Panc1 (cell line): ENCODE measurements at regions not wholly inside any gene's neighbourhood (a gene's known extent, or its start where the extent isn't known, plus 50 kb on each side); places are given as distances from the start of the nearest gene placed in this dataset.

Source experiments
- ATAC-seq: fragments of 200-7000 bp; cut with Tn5 transposase; 2 replicates; pipeline ENCODE4 v1.9.1; 2020; ENCODE audit warnings: mild to moderate bottlenecking, moderate library complexity
- BruUV-seq: library from RNA; stranded (reverse); fragments of 400-500 nt; replicated peaks from 2 replicates; lab custom pipeline; 2021; lab: Mats Ljungman, UMichigan
- CTCF ChIA-PET: fragments of 300-600 bp; sonication (Branson Sonifier 250); formaldehyde crosslinking; loops from one replicate; lab custom pipeline; 2022; ENCODE audit warnings: antibody characterized with exemption; lab: Charles Lee
- POLR2A ChIA-PET: fragments of 300-600 bp; sonication (Branson Sonifier 250); formaldehyde crosslinking; loops from one replicate; lab custom pipeline; 2022; ENCODE audit warnings: antibody characterized with exemption; lab: Charles Lee
- DNase-seq: peaks from one replicate; pipeline ENCODE4 v3.0.0-alpha.2; 2010; ENCODE audit warnings: low read depth, low spot score
- H3K27ac ChIP-seq: 2 replicates; pipeline ENCODE4 v1.5.1; 2011; ENCODE audit warnings: mild to moderate bottlenecking, low read length, inconsistent platforms
- H3K27me3 ChIP-seq: fragments of 200-500 bp; sonication (Bioruptor generic); 2 replicates; pipeline ENCODE4 v1.6.0; 2014; ENCODE audit warnings: low read length, inconsistent platforms; ENCODE audit not compliant: control insufficient read depth, insufficient read depth
- H3K36me3 ChIP-seq: fragments of 200-500 bp; sonication (Bioruptor generic); 2 replicates; pipeline ENCODE4 v1.5.1; 2014; ENCODE audit warnings: inconsistent platforms, mild to moderate bottlenecking, low read length, moderate library complexity; ENCODE audit not compliant: control insufficient read depth, insufficient read depth
- H3K4me1 ChIP-seq: 2 replicates; pipeline ENCODE4 v1.5.1; 2011; ENCODE audit warnings: inconsistent platforms, mild to moderate bottlenecking, low read length, moderate library complexity; ENCODE audit not compliant: control insufficient read depth, insufficient read depth
- H3K4me3 ChIP-seq, 2 experiments: 2 replicates each; pipeline ENCODE4 v1.5.1; 2011 to 2012; ENCODE audit warnings: low read depth in 2 of 2, low read length in 2 of 2, mild to moderate bottlenecking in 2 of 2, inconsistent platforms in 1 of 2, moderate library complexity in 1 of 2
- H3K9me3 ChIP-seq: fragments of 200-500 bp; sonication (Bioruptor generic); 2 replicates; pipeline ENCODE4 v1.5.1; 2014; ENCODE audit warnings: low read depth, mild to moderate bottlenecking, inconsistent platforms, low read length, moderate library complexity; ENCODE audit not compliant: control insufficient read depth, insufficient read depth
- POLR2AphosphoS5 ChIP-seq: IDR thresholded peaks from 2 replicates; pipeline ENCODE4 v1.6.1; 2012; ENCODE audit warnings: mild to moderate bottlenecking, low read depth, low read length, moderate library complexity
- SIN3A ChIP-seq: IDR thresholded peaks from 2 replicates; pipeline ENCODE4 v1.6.1; 2012; ENCODE audit warnings: low read depth, mild to moderate bottlenecking, low read length, moderate library complexity, borderline replicate concordance; ENCODE audit not compliant: insufficient read depth
- TCF7L2 ChIP-seq: IDR thresholded peaks from 2 replicates; pipeline ENCODE4 v1.6.1; 2011; ENCODE audit warnings: mild to moderate bottlenecking, low read depth, low read length, inconsistent platforms
- in situ Hi-C: cut with HindIII; loops from 2 replicates; pipeline ENCODE4 v1.10.0; 2016; ENCODE audit warnings: low sequenced_read_pairs, low pct_unique_long_range_greater_than_20kb
- intact Hi-C: fragments of 100-400 bp; cut with micrococcal nuclease; formaldehyde crosslinking; loops from one replicate; pipeline ENCODE4 v1.10.0; 2022; ENCODE audit not compliant: unreplicated experiment
- TF ChIP-seq, protein P1 (sequence below): fragments of 450-650 bp; IDR thresholded peaks from 2 replicates; pipeline ENCODE4 v1.5.1; 2017; ENCODE audit warnings: mild to moderate bottlenecking
- TF ChIP-seq, protein P2 (sequence below), 2 experiments: IDR thresholded peaks; 2 replicates each; pipeline ENCODE4 v1.6.1; 2011 to 2012; ENCODE audit warnings: low read depth in 2 of 2, control low read depth in 1 of 2, low read length in 1 of 2, mild to moderate bottlenecking in 1 of 2, moderate library complexity in 1 of 2; ENCODE audit not compliant: insufficient read depth in 1 of 2

DNA sequence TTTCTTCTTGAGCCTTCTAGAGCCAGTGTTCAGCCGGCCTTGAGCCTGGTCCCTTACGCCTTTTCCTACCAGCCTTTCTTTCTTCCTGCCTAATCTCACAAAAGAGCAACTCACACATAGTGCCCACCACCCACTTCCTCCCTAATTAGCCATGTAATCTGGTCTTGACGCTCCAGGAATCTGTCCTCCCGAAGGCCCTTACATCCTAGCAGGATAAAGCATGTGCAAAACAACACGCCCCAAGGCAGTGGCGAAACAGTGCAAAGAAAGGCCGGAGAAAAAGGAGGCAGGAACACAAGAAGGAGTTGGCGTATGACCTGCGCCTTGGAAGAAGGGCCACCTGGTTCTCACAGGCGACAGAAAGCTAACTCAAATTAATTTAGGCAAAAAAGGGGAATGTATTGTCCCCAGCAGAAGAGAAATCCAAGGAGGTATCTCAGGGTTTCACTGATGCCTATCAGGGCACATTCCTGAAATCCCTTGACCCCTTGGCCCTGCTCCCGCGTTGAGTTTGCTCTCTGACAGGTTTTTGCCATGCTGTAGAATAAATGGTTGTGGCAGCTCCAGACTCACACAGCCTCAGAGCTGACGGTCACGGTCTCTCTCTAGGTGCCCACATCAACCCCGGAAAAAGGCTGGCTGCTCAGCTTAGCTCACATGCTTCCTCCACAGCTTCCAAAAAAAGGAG is 79.0 kb downstream of the ZNF281 start:
- DNase-seq (no peak), ATAC-seq (no peak)
- H3K9me3 ChIP-seq = no peaks in the 10 kb centered on the region
- in situ Hi-C loops (no loop called here), intact Hi-C loops (no loop called here)
- no TSS peak for BruUV-seq
- TF ChIP-seq POLR2AphosphoS5 = no peak
- no peak for TF ChIP-seq SIN3A
- TF ChIP-seq, protein P1, sequence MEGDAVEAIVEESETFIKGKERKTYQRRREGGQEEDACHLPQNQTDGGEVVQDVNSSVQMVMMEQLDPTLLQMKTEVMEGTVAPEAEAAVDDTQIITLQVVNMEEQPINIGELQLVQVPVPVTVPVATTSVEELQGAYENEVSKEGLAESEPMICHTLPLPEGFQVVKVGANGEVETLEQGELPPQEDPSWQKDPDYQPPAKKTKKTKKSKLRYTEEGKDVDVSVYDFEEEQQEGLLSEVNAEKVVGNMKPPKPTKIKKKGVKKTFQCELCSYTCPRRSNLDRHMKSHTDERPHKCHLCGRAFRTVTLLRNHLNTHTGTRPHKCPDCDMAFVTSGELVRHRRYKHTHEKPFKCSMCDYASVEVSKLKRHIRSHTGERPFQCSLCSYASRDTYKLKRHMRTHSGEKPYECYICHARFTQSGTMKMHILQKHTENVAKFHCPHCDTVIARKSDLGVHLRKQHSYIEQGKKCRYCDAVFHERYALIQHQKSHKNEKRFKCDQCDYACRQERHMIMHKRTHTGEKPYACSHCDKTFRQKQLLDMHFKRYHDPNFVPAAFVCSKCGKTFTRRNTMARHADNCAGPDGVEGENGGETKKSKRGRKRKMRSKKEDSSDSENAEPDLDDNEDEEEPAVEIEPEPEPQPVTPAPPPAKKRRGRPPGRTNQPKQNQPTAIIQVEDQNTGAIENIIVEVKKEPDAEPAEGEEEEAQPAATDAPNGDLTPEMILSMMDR = no peak
- no peak for TF ChIP-seq TCF7L2
- TF ChIP-seq, protein P2, sequence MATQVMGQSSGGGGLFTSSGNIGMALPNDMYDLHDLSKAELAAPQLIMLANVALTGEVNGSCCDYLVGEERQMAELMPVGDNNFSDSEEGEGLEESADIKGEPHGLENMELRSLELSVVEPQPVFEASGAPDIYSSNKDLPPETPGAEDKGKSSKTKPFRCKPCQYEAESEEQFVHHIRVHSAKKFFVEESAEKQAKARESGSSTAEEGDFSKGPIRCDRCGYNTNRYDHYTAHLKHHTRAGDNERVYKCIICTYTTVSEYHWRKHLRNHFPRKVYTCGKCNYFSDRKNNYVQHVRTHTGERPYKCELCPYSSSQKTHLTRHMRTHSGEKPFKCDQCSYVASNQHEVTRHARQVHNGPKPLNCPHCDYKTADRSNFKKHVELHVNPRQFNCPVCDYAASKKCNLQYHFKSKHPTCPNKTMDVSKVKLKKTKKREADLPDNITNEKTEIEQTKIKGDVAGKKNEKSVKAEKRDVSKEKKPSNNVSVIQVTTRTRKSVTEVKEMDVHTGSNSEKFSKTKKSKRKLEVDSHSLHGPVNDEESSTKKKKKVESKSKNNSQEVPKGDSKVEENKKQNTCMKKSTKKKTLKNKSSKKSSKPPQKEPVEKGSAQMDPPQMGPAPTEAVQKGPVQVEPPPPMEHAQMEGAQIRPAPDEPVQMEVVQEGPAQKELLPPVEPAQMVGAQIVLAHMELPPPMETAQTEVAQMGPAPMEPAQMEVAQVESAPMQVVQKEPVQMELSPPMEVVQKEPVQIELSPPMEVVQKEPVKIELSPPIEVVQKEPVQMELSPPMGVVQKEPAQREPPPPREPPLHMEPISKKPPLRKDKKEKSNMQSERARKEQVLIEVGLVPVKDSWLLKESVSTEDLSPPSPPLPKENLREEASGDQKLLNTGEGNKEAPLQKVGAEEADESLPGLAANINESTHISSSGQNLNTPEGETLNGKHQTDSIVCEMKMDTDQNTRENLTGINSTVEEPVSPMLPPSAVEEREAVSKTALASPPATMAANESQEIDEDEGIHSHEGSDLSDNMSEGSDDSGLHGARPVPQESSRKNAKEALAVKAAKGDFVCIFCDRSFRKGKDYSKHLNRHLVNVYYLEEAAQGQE (IDR thresholded peaks at IDR 0.05; ENCODE audit: insufficient read depth in 1 of 2, low read depth in 2 of 2, low read length in 1 of 2) = no peak
- no peak overlapping the region for H3K27ac ChIP-seq
- CTCF ChIA-PET = no interaction called here
- H3K36me3 ChIP-seq = no peaks in the 10 kb centered on the region
- H3K4me3 ChIP-seq = no peak overlapping the region
- H3K27me3 ChIP-seq = no peaks in the 10 kb centered on the region
- H3K4me1 ChIP-seq = no peaks in the 10 kb centered on the region; the same call in 1 of the 2 replicates
- POLR2A ChIA-PET = no interaction called here

DNA sequence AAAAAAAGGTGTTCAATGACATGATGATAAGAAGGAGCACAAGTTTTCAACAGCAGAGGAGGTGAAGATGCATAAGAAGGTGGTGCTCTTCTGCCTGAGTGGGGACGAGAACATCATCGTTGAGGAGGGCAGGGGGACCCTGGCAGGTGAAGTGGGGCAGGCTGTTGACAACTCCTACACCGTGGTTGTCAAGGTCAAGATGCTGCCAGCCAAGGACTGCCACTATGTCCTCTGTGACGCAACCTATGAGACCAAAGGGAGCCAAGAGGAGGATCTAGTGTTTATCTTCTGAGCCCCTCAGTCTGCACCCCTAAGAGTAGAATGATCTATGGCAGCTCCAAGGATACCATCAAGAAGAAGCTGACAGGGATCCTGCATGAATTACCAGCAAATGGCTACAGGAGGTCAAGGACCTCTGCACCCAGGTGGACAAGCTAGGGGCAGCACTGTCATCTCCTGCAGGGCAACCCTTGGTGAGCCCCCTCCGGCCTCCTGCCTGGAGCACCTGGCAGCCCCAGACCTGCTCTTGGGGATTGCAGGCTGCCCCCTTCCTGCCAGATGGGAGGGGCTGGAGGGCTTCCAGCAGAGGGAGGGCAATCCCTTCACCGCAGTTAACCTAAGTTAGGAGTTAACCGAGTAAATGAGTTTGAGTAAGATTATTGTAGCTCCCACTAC is 80.5 kb downstream of the ZNF281 start:
- intact Hi-C loops (no loop called here), in situ Hi-C loops (no loop called here)
- Histone ChIP-seq H3K4me3 (no peak overlapping the region), H3K36me3 (no peaks in the 10 kb centered on the region), H3K4me1 (no peaks in the 10 kb centered on the region), H3K27me3 (no peaks in the 10 kb centered on the region), H3K9me3 (no peaks in the 10 kb centered on the region), H3K27ac (no peak overlapping the region)
- no TSS peak for BruUV-seq
- ChIA-PET POLR2A (no interaction called here), CTCF (no interaction called here)
- DNase-seq (no peak), ATAC-seq (no peak)
- TF ChIP-seq, protein P1 = no peak
- TF ChIP-seq, protein P2 (IDR thresholded peaks at IDR 0.05; ENCODE audit: insufficient read depth in 1 of 2, low read depth in 2 of 2, low read length in 1 of 2) = no peak
- no peak for TF ChIP-seq SIN3A
- TF ChIP-seq TCF7L2 = no peak
